Fibroblast of lung (primary cell): ENCODE measurements at regions not wholly inside any gene's neighbourhood (a gene's known extent, or its start where the extent isn't known, plus 50 kb on each side); places are given as distances from the start of the nearest gene placed in this dataset.

Experiments
- EZH2 ChIP-seq: IDR thresholded peaks from 2 replicates; pipeline ENCODE4 v1.5.1; 2012; ENCODE audit warnings: low read length, control low read depth, mild to moderate bottlenecking; ENCODE audit errors: missing control alignments
- TF ChIP-seq, protein P1 (sequence below), 2 donors: IDR thresholded peaks in 1 of 2; conservative IDR thresholded peaks in 1 of 2; 1 replicate in 1 of 2; 2 replicates in 1 of 2; pipeline ENCODE4 v1.5.1; 2011 to 2012; ENCODE audit warnings: low read length in 2 of 2, control low read depth in 1 of 2, inconsistent platforms in 1 of 2, low read depth in 1 of 2, mild to moderate bottlenecking in 1 of 2

GRCh38 chr2:18723219-18723618 is 133.8 kb upstream of the NT5C1B start:
- TF ChIP-seq, protein P1, sequence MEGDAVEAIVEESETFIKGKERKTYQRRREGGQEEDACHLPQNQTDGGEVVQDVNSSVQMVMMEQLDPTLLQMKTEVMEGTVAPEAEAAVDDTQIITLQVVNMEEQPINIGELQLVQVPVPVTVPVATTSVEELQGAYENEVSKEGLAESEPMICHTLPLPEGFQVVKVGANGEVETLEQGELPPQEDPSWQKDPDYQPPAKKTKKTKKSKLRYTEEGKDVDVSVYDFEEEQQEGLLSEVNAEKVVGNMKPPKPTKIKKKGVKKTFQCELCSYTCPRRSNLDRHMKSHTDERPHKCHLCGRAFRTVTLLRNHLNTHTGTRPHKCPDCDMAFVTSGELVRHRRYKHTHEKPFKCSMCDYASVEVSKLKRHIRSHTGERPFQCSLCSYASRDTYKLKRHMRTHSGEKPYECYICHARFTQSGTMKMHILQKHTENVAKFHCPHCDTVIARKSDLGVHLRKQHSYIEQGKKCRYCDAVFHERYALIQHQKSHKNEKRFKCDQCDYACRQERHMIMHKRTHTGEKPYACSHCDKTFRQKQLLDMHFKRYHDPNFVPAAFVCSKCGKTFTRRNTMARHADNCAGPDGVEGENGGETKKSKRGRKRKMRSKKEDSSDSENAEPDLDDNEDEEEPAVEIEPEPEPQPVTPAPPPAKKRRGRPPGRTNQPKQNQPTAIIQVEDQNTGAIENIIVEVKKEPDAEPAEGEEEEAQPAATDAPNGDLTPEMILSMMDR (conservative IDR thresholded peaks at IDR 0.05 in 1 of 2, IDR thresholded peaks at IDR 0.05 in 1 of 2; ENCODE audit: low read depth in 1 of 2, low read length in 2 of 2) = no peak
- no peak for TF ChIP-seq EZH2
